ENCODE measurements at regions not wholly inside any gene's neighbourhood (a gene's known extent, or its start where the extent isn't known, plus 50 kb on each side); places are given as distances from the start of the nearest gene placed in this dataset.

GRCh38 chr6:139536751-139537617 is 162.5 kb upstream of the CITED2 start:
- TF ChIP-seq CTCF (IDR thresholded peaks at IDR 0.05; ENCODE audit: low read length) = no peak
- TF ChIP-seq EZH2phosphoT487 (IDR thresholded peaks at IDR 0.05; ENCODE audit: low read length) = no peak
- no peak for TF ChIP-seq EZH2 (optimal IDR thresholded peaks at IDR 0.05; ENCODE audit: low read depth, low read length)
